Peyer's patch (tissue), 4 donors: ENCODE measurements at regions not wholly inside any gene's neighbourhood (a gene's known extent, or its start where the extent isn't known, plus 50 kb on each side); places are given as distances from the start of the nearest gene placed in this dataset.

Experiments
- CTCF ChIP-seq, 6 experiments: fragments of 450-650 bp in 4 of 6; fragments of 200-600 bp in 2 of 6; sonication (generic) in 1 of 6; IDR thresholded peaks; one replicate each; pipeline ENCODE4 v1.5.1; 2017 to 2019; ENCODE audit warnings: antibody characterized with exemption in 6 of 6, mild to moderate bottlenecking in 3 of 6, moderate library complexity in 1 of 6
- POLR2A ChIP-seq, 2 donors: fragments of 450-650 bp; IDR thresholded peaks; one replicate each; pipeline ENCODE4 v1.5.1; 2017; ENCODE audit warnings: antibody characterized with exemption in 2 of 2, mild to moderate bottlenecking in 2 of 2, moderate library complexity in 2 of 2

GRCh38 chr1:2962541-2962940, 58.7 kb upstream of the ACTRT2 start:
- no peak for TF ChIP-seq CTCF (IDR thresholded peaks at IDR 0.05)
- no peak for TF ChIP-seq POLR2A (IDR thresholded peaks at IDR 0.05)
